Thoracic aorta (tissue), 2 donors: ENCODE measurements at regions not wholly inside any gene's neighbourhood (a gene's known extent, or its start where the extent isn't known, plus 50 kb on each side); places are given as distances from the start of the nearest gene placed in this dataset.

ENCODE experiments used
- ATAC-seq: fragments of 150-250 bp; one replicate; pipeline ENCODE4 v1.8.0; 2017; ENCODE audit warnings: low read depth; ENCODE audit not compliant: insufficient number of reproducible peaks, low FRiP score
- DNase-seq: peaks from one replicate; pipeline ENCODE4 v3.0.0-alpha.2; 2020; ENCODE audit warnings: low spot score
- H3K27ac ChIP-seq, 2 donors: fragments of 200-600 bp; sonication (generic); 1 replicate in 1 of 2; 2 replicates in 1 of 2; pipeline ENCODE4 v1.5.1; 2016; ENCODE audit warnings: mild to moderate bottlenecking in 2 of 2, moderate library complexity in 2 of 2
- H3K27me3 ChIP-seq: fragments of 200-600 bp; sonication (generic); replicated peaks from 2 replicates; pipeline ENCODE4 v1.6.0; 2016; ENCODE audit warnings: mild to moderate bottlenecking; ENCODE audit not compliant: insufficient read depth
- H3K36me3 ChIP-seq: fragments of 200-600 bp; sonication (generic); one replicate; pipeline ENCODE4 v1.5.1; 2016
- H3K4me1 ChIP-seq, 2 donors: fragments of 200-600 bp; sonication (generic); 1 replicate in 1 of 2; 2 replicates in 1 of 2; pipeline versions ENCODE4 v1.5.1 to v1.6.0; 2016; ENCODE audit warnings: low read depth in 2 of 2, mild to moderate bottlenecking in 1 of 2; ENCODE audit not compliant: control insufficient read depth in 1 of 2
- H3K4me3 ChIP-seq: fragments of 200-600 bp; sonication (generic); 2 replicates; pipeline ENCODE4 v1.5.1; 2016; ENCODE audit warnings: mild to moderate bottlenecking
- H3K9me3 ChIP-seq: fragments of 200-600 bp; sonication (generic); 2 replicates; pipeline ENCODE4 v1.5.1; 2016
- TF ChIP-seq, protein P1 (sequence below): fragments of 200-600 bp; sonication (generic); IDR thresholded peaks from one replicate; pipeline ENCODE4 v1.5.1; 2019; ENCODE audit warnings: antibody characterized with exemption

DNA sequence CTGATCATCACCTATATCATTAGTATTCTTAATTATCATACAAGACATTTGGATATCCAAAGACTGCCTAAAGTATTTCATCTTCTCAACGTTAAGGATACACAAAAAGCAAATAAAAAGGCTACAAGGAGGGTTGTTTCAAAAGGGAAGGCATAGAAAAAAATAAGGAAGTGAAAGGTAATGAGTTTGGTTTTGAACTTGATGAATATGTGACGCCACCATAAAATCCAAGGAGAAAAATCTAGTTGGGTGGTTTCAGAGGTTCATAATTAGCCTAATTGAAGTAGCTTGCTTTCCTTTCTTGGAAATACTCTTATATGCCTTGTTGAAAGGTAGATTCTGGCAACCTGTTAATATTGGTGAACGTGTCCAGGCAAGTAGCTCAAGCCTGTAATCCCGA, 96.1 kb upstream of the SGCD start:
- no peak overlapping the region for H3K4me3 ChIP-seq
- TF ChIP-seq, protein P1, sequence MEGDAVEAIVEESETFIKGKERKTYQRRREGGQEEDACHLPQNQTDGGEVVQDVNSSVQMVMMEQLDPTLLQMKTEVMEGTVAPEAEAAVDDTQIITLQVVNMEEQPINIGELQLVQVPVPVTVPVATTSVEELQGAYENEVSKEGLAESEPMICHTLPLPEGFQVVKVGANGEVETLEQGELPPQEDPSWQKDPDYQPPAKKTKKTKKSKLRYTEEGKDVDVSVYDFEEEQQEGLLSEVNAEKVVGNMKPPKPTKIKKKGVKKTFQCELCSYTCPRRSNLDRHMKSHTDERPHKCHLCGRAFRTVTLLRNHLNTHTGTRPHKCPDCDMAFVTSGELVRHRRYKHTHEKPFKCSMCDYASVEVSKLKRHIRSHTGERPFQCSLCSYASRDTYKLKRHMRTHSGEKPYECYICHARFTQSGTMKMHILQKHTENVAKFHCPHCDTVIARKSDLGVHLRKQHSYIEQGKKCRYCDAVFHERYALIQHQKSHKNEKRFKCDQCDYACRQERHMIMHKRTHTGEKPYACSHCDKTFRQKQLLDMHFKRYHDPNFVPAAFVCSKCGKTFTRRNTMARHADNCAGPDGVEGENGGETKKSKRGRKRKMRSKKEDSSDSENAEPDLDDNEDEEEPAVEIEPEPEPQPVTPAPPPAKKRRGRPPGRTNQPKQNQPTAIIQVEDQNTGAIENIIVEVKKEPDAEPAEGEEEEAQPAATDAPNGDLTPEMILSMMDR: no peak
- H3K4me1 ChIP-seq: no peaks in the 10 kb centered on the region
- H3K9me3 ChIP-seq: no peaks in the 10 kb centered on the region
- no peaks in the 10 kb centered on the region for H3K36me3 ChIP-seq
- ATAC-seq: no peak
- no peak overlapping the region for H3K27ac ChIP-seq
- DNase-seq: no peak
- no peaks in the 10 kb centered on the region for H3K27me3 ChIP-seq

DNA sequence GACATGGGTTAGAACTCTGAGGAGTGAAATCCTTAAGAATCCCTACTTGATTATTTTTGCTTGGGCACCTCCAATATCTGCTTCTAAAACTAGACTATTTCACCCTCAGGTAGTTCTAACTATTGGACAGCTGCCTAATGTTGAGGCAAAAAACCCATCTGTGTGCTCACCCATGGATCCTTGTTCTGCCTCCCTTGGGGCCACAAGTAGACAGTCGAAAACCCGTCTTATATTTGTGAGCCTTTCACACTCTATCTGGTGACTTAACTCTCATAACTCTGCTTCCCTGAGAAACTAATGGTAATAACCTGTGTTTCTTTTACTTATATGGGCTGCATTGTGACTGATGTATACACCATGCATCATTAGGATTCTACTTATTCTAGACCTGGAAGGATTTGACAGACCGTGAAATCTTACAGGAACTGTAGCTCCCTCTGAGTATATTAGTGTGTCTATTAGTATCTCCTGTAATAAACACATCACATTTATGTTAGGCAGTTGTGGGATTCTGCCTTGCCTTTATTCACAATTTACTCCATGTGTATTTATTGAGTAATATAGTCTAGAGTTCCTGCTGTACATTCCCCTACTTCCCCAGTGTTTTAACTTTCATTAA, 94.6 kb upstream of the SGCD start:
- no peak overlapping the region for H3K4me3 ChIP-seq
- H3K27me3 ChIP-seq: no peaks in the 10 kb centered on the region
- no peaks in the 10 kb centered on the region for H3K9me3 ChIP-seq
- no peaks in the 10 kb centered on the region for H3K4me1 ChIP-seq
- no peaks in the 10 kb centered on the region for H3K36me3 ChIP-seq
- ATAC-seq (no peak), DNase-seq (no peak)
- TF ChIP-seq, protein P1: no peak
- no peak overlapping the region for H3K27ac ChIP-seq

DNA sequence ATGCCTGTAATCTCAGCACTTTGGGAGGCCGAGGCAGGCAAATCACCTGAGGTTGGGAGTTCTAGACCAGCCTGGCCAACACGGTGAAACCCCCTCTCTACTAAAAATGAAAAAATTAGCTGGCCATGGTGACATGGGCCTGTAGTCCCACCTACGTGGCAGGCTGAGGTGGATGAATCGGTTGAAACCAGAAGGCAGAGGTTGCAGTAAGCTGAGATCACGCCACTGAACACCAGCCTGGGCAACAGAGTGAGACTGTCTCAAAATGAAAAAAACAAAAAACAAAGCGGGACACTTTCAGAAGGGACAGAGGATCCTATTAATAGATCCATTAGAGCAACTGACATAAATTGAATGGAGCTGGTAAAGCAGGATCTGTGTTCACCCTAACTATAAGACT, 89.6 kb upstream of the SGCD start:
- TF ChIP-seq, protein P1: no peak
- H3K9me3 ChIP-seq: no peaks in the 10 kb centered on the region
- no peaks in the 10 kb centered on the region for H3K36me3 ChIP-seq
- no peak overlapping the region for H3K4me3 ChIP-seq
- H3K27me3 ChIP-seq: no peaks in the 10 kb centered on the region
- no peak for ATAC-seq
- no peak overlapping the region for H3K27ac ChIP-seq
- H3K4me1 ChIP-seq: no peaks in the 10 kb centered on the region
- DNase-seq: no peak

DNA sequence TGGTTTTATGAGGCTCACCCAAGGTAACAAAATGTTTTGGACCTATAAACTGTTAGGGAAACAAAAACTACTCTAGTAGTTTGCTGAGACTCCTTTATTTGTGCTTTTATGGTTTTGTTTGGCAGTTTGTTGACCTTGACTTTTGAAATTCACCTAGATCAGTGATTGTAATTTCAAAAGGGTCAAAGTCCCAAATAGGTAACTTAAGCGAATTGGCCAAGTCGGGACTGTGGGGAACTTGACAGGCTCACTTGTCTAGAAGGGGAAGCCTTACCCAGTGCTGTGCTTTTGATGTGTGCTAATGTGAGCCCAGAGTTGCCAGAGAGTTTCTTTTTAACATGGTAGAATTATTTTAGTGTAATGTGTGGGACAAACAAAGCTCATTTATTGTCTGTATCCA, 87.2 kb upstream of the SGCD start:
- Histone ChIP-seq H3K36me3 (no peaks in the 10 kb centered on the region), H3K4me3 (no peak overlapping the region), H3K27ac (no peak overlapping the region), H3K4me1 (no peaks in the 10 kb centered on the region), H3K9me3 (no peaks in the 10 kb centered on the region), H3K27me3 (no peaks in the 10 kb centered on the region)
- TF ChIP-seq, protein P1: no peak
- no peak for DNase-seq
- no peak for ATAC-seq

DNA sequence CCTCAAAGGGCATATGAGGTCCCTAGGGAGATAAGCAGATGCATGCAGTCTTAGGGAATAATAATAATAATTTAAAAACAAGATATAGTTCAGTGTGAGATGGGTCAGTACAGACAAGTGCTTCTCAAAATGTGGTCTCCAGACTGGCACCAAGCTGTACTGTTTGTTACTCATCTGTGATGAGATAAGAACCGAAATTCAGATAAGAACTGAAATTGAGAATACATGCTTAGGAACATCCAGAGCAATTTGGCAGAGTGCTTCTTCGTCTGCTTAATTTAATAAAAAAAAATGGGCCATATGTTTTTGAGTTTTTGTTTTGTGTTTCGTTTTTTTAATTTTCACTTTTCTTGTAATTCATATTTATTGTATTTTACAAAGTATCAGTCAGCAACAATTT, 86.5 kb upstream of the SGCD start:
- DNase-seq (no peak), ATAC-seq (no peak)
- Histone ChIP-seq H3K9me3 (no peaks in the 10 kb centered on the region), H3K4me3 (no peak overlapping the region), H3K27ac (no peak overlapping the region), H3K4me1 (no peaks in the 10 kb centered on the region), H3K27me3 (no peaks in the 10 kb centered on the region), H3K36me3 (no peaks in the 10 kb centered on the region)
- TF ChIP-seq, protein P1: no peak
